ENCODE measurements at regions not wholly inside any gene's neighbourhood (a gene's known extent, or its start where the extent isn't known, plus 50 kb on each side); places are given as distances from the start of the nearest gene placed in this dataset.

DNA sequence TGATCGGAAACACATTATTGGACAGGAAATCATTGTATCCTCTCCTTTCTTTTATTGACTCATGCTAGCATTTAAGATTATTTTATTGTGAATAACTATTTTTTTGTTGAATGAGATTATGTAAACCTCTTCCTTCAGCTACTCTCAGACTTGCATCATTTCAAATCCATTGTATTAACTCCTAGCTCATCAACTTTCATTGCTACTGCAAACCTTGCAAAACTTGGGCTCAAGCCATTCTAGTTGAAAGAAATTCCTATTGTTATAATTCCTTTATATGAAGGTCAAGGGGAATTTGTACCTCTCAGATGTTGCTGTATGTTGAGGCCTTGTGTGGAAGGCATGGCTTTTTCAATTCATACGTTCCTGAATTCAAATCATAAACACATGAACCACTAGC is 1764.6 kb downstream of the SUCLG1 start:
- TF ChIP-seq RBM25 (IDR thresholded peaks at IDR 0.05; ENCODE audit: low read depth, low read length, severe bottlenecking) (no peak), KAT7 (CRISPR knock-in tag; IDR thresholded peaks at IDR 0.05; ENCODE audit: borderline replicate concordance) (no peak), EZH2 (IDR thresholded peaks at IDR 0.05; ENCODE audit: borderline replicate concordance, low read depth, low read length) (no peak), SRF (CRISPR knock-in tag; IDR thresholded peaks at IDR 0.05) (no peak), JUN (IDR thresholded peaks at IDR 0.05; ENCODE audit: borderline replicate concordance, low read depth, low read length) (no peak), JUN (CRISPR knock-in tag; IDR thresholded peaks at IDR 0.05; ENCODE audit: borderline replicate concordance) (no peak), POLR2A (conservative IDR thresholded peaks at IDR 0.05) (no peak), GTF2F1 (IDR thresholded peaks at IDR 0.05; ENCODE audit: low read depth, low read length) (no peak), NFATC3 (IDR thresholded peaks at IDR 0.05) (no peak), CHCHD3 (CRISPR knock-in tag; IDR thresholded peaks at IDR 0.05) (no peak), MTA3 (IDR thresholded peaks at IDR 0.05; ENCODE audit: borderline replicate concordance) (no peak)
- TF ChIP-seq, protein P1, sequence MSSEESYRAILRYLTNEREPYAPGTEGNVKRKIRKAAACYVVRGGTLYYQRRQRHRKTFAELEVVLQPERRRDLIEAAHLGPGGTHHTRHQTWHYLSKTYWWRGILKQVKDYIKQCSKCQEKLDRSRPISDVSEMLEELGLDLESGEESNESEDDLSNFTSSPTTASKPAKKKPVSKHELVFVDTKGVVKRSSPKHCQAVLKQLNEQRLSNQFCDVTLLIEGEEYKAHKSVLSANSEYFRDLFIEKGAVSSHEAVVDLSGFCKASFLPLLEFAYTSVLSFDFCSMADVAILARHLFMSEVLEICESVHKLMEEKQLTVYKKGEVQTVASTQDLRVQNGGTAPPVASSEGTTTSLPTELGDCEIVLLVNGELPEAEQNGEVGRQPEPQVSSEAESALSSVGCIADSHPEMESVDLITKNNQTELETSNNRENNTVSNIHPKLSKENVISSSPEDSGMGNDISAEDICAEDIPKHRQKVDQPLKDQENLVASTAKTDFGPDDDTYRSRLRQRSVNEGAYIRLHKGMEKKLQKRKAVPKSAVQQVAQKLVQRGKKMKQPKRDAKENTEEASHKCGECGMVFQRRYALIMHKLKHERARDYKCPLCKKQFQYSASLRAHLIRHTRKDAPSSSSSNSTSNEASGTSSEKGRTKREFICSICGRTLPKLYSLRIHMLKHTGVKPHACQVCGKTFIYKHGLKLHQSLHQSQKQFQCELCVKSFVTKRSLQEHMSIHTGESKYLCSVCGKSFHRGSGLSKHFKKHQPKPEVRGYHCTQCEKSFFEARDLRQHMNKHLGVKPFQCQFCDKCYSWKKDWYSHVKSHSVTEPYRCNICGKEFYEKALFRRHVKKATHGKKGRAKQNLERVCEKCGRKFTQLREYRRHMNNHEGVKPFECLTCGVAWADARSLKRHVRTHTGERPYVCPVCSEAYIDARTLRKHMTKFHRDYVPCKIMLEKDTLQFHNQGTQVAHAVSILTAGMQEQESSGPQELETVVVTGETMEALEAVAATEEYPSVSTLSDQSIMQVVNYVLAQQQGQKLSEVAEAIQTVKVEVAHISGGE (CRISPR knock-in tag; IDR thresholded peaks at IDR 0.05), result no peak
- TF ChIP-seq, protein P2, sequence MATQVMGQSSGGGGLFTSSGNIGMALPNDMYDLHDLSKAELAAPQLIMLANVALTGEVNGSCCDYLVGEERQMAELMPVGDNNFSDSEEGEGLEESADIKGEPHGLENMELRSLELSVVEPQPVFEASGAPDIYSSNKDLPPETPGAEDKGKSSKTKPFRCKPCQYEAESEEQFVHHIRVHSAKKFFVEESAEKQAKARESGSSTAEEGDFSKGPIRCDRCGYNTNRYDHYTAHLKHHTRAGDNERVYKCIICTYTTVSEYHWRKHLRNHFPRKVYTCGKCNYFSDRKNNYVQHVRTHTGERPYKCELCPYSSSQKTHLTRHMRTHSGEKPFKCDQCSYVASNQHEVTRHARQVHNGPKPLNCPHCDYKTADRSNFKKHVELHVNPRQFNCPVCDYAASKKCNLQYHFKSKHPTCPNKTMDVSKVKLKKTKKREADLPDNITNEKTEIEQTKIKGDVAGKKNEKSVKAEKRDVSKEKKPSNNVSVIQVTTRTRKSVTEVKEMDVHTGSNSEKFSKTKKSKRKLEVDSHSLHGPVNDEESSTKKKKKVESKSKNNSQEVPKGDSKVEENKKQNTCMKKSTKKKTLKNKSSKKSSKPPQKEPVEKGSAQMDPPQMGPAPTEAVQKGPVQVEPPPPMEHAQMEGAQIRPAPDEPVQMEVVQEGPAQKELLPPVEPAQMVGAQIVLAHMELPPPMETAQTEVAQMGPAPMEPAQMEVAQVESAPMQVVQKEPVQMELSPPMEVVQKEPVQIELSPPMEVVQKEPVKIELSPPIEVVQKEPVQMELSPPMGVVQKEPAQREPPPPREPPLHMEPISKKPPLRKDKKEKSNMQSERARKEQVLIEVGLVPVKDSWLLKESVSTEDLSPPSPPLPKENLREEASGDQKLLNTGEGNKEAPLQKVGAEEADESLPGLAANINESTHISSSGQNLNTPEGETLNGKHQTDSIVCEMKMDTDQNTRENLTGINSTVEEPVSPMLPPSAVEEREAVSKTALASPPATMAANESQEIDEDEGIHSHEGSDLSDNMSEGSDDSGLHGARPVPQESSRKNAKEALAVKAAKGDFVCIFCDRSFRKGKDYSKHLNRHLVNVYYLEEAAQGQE (IDR thresholded peaks at IDR 0.05; ENCODE audit: borderline replicate concordance), result no peak
- TF ChIP-seq, protein P2 (CRISPR knock-in tag; IDR thresholded peaks at IDR 0.05; ENCODE audit: low read depth), result no peak
